ENCODE measurements at regions not wholly inside any gene's neighbourhood (a gene's known extent, or its start where the extent isn't known, plus 50 kb on each side); places are given as distances from the start of the nearest gene placed in this dataset.
A peak's percentile ranks its signal among the peaks of the same experiment; 100 is the strongest.

GRCh38 chr12:92571844-92572543 is 130.8 kb upstream of the PLEKHG7 start:
- no peak overlapping the region for H2AFZ ChIP-seq (ENCODE audit: low read length)
- POLR2A ChIA-PET (ENCODE audit: unreplicated experiment) = no interaction called here
- TF ChIP-seq EZH2 (IDR thresholded peaks at IDR 0.05; ENCODE audit: low read length, unreplicated experiment) = no peak
- no peak for TF ChIP-seq CTCF (conservative IDR thresholded peaks at IDR 0.05; ENCODE audit: low read depth, low read length)
- no peak for TF ChIP-seq EZH2phosphoT487 (IDR thresholded peaks at IDR 0.05; ENCODE audit: borderline replicate concordance, low read length)
- intact Hi-C loops (cut with micrococcal nuclease) = loop anchor here (2.0 to 10.0 kb wide), 4 partner anchors 65 to 993 kb away; no protein-coding TSS in a partner anchor
- H4K20me1 ChIP-seq (ENCODE audit: low read length) = no peaks in the 10 kb centered on the region
- DNase-seq (no peak), ATAC-seq (no peak)
- BruUV-seq (replicated peaks) = no TSS peak
- H3F3A ChIP-seq (ENCODE audit: low read length, unreplicated experiment) = no peaks in the 10 kb centered on the region
- no peaks in the 10 kb centered on the region for H3K9me2 ChIP-seq (replicated peaks; ENCODE audit: low read length)
- no peaks in the 10 kb centered on the region for H3K79me2 ChIP-seq (ENCODE audit: low read length)
- H3K4me1 ChIP-seq (ENCODE audit: insufficient read depth, low read length) = peaks cover 16% of the 10 kb centered on the region
- no peaks in the 10 kb centered on the region for H3K9me3 ChIP-seq (ENCODE audit: low read length)
- H3K27me3 ChIP-seq (ENCODE audit: low read length) = no peaks in the 10 kb centered on the region
- H3K9ac ChIP-seq (ENCODE audit: low read length) = no peak overlapping the region; the same call in 1 of the 2 replicates
- H3K36me3 ChIP-seq (ENCODE audit: low read depth, low read length) = no peaks in the 10 kb centered on the region
- CTCF ChIA-PET = no interaction called here
- H3K4me3 ChIP-seq (ENCODE audit: low read length) = no peak overlapping the region
- peak overlapping the region; percentile 68 for H3K27ac ChIP-seq (ENCODE audit: low read length)
- no peak overlapping the region for H3K4me2 ChIP-seq (ENCODE audit: low read length)

DNA sequence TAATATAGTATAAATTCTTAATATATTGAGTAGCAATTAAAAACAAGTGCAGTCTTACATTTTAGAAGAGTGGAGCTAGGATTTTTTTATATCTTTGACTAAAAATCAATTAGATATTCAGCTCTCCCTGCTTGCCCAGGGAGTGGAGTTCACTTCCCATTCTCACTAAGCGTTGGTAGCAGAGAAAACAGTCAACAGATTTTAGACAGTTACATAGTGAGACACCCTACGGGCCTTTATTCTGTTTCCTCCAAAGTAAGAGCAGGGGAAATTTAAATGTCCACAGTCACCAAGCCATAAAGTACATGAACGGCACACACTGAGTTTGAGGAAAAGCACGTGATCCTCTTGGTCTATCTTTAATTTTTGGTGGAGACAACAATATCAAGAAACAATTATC is 131.6 kb upstream of the PLEKHG7 start:
- ChIA-PET POLR2A (ENCODE audit: unreplicated experiment) (interaction anchor here (2.1 kb wide), 1 partner anchor 425 kb away, joined by 16 read pairs; the partner anchor contains the start of gene BTG1), CTCF (interaction anchor here (0.9 kb wide), 1 partner anchor 1189 kb away, joined by 4 read pairs; no protein-coding TSS in a partner anchor)
- Histone ChIP-seq H3K27me3 (ENCODE audit: low read length) (no peaks in the 10 kb centered on the region), H2AFZ (ENCODE audit: low read length) (no peak overlapping the region), H3K9me2 (replicated peaks; ENCODE audit: low read length) (no peaks in the 10 kb centered on the region), H3F3A (ENCODE audit: low read length, unreplicated experiment) (no peaks in the 10 kb centered on the region), H4K20me1 (ENCODE audit: low read length) (no peaks in the 10 kb centered on the region), H3K4me2 (ENCODE audit: low read length) (no peak overlapping the region), H3K36me3 (ENCODE audit: low read depth, low read length) (no peaks in the 10 kb centered on the region), H3K9me3 (ENCODE audit: low read length) (no peaks in the 10 kb centered on the region), H3K27ac (ENCODE audit: low read length) (no peak overlapping the region), H3K79me2 (ENCODE audit: low read length) (no peaks in the 10 kb centered on the region), H3K9ac (ENCODE audit: low read length) (no peak overlapping the region), H3K4me3 (ENCODE audit: low read length) (no peak overlapping the region), H3K4me1 (ENCODE audit: insufficient read depth, low read length) (peaks cover 16% of the 10 kb centered on the region)
- BruUV-seq (replicated peaks) = no TSS peak
- intact Hi-C loops (cut with micrococcal nuclease) = loop anchor here (2.0 to 10.0 kb wide), 4 partner anchors 64 to 992 kb away; no protein-coding TSS in a partner anchor
- no peak for TF ChIP-seq EZH2 (IDR thresholded peaks at IDR 0.05; ENCODE audit: low read length, unreplicated experiment)
- TF ChIP-seq EZH2phosphoT487 (IDR thresholded peaks at IDR 0.05; ENCODE audit: borderline replicate concordance, low read length) = no peak
- TF ChIP-seq CTCF (conservative IDR thresholded peaks at IDR 0.05; ENCODE audit: low read depth, low read length) = no peak
- ATAC-seq = no peak
- DNase-seq = no peak
